Fibroblast of the conjunctiva (primary cell): ENCODE measurements at regions not wholly inside any gene's neighbourhood (a gene's known extent, or its start where the extent isn't known, plus 50 kb on each side); places are given as distances from the start of the nearest gene placed in this dataset.
"Not testable (repeated sequence)": the region's sequence is repeated elsewhere in the genome, so short reads cannot be mapped to it uniquely, and the experiment has no call there.

Experiments used
- DNase-seq: peaks from one replicate; pipeline ENCODE4 v3.0.0-alpha.2; 2010; ENCODE audit warnings: low read depth

DNA sequence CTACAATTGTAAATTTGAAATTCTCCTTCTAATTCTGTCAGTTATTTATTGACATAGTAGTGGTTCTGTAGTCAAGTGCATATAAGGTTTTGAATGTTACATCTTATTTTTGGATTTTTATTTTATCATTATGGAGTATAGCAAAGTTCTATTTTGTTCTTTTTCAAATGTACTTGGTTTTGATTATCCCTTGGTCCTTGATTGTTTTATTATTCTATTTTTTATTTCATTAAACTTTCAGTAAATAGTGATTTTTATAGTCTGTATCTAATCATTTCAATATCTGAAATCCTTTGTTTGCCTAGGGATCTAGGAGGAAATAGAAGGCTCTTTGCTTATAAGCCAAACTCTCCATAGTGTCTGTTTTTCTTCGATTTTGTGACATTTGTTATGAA is 87.8 kb downstream of the HFE start:
- no peak for DNase-seq

DNA sequence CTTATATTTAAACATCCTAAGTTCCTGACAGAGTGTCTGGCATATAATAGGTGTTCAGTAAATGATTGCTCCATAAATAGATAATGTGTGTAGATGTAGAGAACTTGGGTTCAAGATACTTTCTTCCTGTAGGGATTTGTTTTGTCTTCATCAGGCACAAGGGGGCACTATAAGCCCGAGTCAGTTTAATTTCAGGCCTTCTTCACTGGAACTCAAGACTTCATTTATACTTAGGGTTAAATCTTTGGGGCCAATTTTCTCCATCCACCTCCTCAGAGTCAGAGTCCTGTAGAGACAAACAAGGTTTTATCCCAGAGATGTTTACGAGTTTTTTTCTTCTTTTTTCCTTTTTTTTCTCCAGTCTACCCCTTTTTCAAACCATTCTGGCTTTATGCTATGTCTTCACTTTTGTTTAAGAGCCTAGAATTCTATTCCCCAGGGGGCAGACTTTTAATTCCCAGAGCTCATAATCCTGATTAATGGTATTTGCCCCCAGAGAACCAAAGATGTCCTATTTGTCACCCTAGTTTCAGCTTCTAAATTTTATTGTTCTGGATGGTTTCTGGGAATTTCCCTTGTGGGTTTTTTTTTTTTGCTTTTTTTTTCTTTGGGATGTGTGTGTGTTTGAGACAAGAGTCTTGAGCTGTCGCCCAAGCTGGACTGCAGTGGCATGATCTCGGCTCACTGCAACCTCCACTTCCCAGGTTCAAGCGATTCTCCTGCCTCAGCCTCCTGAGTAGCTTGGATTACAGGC is 88.4 kb downstream of the HFE start:
- DNase-seq: peak; percentile 68

DNA sequence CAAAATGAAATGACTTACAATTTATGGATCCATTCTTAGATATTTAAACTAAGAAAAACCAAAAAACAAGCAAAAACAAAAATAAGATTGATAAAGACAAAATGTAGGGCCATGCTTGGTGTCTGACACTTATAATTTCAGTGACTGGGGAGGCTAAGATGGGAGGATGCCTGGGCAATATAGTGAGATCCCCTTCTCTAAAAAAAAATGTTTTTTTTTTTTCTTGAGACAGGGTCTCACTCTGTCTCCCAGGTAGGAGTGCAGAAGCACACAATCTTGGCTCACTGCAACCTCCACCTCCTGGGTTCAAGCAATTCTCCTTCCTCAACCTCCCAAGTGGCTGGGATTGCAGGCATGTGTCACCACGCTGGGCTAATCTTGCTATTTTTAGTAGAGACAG is 92.4 kb downstream of the HFE start:
- DNase-seq: no peak

DNA sequence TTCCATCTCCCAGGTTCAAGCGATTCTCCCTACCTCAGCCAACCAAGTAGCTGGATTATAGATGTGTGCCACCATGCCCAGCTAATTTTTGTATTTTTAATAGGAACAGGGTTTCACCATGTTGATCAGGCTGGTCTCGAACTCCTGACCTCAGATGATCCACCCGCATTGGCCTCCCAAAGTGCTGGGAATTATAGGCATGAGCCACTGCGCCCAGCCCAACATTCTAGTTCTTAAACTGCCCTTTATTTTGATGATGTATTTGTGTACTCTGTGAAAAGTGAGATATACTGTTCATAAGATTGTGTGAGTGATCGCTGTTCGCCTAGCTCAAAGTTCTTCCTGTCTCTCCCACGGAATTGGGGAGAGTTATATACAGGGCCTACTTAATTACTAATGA is 93.1 kb downstream of the HFE start:
- DNase-seq: no peak

DNA sequence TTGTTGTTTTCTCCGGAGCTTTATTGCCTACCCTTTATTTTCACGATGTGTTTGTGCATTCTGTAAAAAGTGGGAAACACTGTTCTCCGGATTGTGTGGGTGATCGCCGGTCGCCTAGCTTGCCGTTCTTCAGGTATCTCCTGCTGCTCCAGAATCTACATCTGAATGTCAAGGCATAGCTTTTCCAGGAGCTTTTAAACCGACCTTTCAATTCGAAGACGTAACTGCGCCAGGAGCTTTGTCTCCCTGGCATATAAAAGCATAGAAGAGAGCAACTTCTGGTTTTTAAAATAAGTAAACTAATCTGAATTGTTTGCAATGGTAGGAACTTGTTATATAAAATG is 96.0 kb downstream of the HFE start:
- no peak for DNase-seq

DNA sequence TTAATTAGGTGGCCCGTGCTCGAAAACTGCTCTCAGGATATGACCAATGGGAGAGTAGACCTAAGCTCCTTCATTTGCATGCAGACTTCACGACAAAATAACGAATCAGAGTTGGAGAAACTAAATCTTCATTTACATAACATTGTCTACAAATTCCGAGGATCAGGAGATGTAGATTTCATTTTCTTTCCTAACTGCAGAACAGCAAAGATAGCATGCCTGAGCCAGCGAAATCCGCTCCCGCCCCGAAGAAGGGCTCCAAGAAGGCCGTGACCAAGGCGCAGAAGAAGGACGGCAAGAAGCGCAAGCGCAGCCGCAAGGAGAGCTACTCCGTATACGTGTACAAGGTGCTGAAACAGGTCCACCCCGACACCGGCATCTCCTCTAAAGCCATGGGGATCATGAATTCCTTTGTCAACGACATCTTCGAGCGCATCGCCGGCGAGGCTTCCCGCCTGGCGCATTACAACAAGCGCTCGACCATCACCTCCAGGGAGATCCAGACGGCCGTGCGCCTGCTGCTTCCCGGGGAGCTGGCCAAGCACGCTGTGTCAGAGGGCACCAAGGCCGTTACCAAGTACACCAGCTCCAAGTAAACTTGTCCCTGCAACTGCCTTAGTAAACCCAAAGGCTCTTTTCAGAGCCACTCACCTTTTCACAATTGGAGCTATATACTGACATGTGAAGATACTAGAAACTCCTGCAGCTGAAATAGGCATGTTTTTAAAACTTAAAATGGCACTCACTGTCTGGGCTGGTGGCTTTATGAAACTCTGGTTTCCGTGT is 96.5 kb downstream of the HFE start:
- peak; percentile 87 for DNase-seq

DNA sequence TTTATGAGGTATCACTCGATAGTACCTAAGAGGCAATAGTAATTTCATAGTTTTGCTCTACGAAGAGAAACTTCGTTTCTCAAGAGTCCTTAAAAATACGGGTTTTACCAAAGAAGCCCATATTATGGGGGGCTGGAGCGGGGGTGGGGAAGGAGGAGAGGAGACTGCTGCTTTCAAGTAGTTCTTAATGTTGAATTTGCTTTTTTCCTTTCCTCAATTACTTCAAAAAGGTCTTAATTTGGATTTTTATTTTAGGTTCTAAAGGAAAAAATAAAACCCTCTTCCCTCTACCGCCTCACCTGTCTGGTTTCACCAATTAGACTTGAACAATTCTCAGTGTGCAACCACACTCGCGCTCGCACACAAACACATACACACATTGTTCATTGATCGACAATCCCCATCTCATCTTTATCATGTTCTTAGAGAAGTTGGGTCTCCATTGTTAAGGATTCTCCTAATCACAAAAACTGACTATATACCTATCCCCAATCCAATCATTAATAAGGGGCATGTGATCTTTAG is 97.2 kb downstream of the HFE start:
- no peak for DNase-seq

DNA sequence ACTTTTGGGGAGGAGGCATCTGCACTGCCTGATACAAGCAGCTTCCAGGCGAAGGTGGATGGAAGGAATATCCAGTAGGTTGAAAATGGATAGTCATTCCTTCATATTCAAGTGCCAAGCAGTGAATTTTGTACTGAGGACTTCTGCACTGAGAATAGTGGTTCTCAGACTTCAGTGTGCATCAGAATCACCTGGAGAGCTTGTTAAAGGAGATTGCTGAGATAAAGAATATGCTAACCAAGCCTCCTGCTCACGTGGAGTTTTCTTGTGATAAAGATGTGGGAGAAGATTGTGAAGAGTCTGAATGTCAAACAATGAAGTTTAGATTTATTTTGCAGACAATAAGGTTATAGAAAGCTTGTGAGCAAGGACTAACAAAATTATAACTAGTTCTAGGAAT is 97.8 kb downstream of the HFE start:
- DNase-seq: no peak

DNA sequence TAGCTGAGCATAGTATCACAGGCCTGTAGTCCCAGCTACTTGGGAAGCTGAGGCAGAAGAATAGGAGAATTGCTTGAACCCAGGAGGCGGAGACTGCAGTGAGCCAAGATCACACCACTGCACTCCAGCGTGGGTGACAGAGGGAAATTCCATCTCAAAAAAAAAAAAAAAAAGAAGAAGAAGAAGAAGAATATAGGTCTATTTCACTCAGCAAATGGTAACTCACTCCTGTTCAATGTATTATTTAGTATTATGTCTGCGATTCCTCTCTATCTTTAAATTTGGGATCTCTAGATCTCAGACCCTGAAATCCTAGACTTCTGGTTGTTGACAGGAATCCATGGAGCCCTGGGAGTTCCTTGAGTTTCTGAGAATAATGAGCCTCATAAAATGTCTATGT is 98.6 kb downstream of the HFE start:
- DNase-seq: no peak

DNA sequence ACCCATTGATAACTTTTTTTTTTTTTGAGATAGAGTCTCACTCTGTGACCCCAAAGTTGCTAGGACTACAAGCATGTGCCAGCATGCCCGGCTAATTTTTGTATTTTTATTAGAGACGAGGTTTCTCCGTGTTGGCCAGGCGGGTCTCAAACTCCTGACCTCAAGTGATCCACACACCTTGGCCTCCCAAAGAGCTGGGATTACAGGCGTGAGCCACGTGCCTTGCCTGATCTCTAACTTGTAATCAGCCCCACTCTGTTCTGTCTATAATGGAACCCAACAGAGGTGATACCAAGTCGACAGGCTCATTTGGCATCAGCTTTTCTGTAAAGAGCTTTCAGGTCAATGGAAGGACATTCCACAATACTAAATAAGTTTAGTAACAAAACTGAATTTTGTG is 99.4 kb downstream of the HFE start:
- no peak for DNase-seq

DNA sequence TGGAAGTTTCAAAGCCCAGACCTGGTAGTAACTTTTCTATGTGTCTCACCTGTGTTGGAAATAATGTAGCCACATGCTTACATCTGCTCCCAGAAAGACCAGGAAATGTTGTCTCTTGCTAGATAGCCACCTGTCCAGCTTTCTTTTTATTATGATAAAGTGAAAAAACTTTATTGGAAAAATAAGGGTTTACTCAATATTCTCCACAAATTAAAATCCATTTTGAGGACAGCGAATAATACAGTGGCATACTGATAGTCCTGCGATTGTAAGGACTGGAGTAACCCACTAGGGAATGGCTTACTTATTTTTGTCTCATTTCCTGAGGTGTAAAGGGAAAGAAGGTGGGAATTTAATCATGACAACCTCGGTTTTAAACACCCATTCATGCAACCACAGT is 100.1 kb downstream of the HFE start:
- no peak for DNase-seq

DNA sequence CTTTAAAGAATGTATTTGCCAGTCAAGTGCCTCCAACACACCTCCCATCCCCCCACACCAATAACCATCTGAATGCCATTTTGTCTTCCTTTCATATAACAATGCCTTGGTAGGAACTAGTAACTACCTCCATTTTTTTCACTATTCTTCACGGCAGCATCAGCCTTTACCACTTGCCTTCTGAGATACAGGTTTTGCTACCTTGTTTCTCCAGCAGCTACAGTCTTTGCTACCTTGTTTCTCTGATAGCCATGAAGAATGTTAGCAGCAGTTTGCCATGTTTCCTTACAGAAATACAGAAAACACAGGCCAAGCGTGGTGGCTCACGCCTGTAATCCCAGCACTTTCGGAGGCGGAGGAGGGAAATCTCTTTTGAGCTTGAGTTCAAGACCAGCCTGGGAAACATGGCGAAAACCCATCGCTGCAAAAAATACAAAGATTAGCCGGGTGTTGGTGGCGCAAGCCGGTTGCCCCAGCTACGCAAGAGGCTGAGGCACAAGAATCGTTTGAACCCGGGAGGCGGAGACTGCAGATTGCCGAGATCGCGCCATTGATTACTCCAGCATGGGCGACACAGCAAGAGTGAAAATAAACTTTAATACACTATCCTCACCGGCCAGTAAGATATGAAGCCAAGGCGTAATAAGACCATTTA is 100.9 kb downstream of the HFE start:
- DNase-seq: no peak

DNA sequence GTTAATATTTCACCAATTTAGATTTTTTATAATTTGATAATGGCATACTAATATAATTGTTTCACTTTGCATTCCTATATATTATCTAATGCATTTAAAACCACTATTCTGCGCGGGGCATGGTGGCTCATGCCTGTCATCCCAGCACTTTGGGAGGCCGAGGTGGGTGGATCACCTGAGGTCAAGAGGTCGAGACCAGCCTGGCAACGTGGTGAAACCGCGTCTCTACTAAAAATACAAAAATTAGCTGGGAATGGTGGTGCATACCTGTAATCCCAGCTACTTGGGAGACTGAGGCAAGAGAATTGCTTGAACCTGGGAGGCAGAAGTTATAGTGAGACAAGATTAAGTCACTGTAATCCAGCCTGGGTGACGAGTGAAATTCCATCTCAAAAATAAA is 104.3 kb downstream of the HFE start:
- not testable (repeated sequence) for DNase-seq

DNA sequence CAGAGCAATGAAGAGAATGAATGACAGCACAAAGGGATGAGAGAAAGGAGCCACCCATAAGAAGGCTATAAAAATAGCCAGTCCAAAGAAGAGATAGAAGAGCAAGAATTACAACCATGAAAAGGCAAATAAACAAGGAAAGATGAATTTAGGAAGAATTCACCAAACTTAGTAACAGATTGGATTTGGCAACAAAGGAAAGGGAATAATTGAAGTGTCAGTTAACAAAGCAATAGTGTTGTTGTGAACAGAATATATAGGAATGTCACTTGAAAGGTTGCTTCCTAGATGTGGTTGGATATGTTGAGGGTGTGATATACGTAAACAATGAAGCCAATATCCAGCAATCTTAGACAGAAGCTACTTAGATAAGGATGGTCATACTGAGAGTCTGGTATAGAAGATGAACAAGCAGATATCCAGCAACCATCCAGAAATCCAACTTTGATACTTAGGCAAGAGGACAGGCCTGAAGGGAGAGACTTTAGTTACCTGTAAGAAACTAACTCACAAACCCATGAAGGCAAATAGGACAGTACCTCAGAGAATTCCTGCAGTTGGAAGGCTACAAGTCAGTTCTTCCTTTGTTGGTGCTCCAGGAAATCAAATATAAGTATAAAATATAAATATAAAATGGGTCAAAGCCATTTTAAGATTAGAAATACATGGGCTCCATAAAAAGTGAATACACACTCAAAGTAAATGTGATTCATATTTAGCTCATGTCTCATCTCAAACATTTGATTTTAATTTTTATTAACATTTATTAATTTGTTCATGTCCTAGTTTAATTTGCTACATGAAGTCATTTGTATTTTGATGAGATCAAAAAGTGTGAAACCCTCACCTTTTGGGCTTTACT is 106.5 kb downstream of the HFE start:
- no peak for DNase-seq

DNA sequence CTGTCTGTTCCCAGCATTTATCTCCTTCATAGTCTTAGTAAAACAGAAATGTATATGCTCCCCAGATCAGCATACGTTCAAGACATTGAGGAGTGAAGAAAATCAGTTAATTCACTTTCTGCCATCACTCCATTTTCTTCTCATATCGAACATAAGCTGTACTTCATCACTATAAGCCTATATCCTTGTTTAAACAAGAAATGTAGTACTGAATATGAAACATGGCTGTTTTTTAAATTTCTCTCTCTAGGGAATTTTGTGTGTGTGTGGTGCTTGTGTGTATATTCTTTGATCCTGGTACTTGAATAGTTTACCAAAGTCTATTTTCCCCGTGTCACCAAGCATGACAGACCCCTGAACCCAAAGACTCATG is 107.1 kb downstream of the HFE start:
- no peak for DNase-seq

DNA sequence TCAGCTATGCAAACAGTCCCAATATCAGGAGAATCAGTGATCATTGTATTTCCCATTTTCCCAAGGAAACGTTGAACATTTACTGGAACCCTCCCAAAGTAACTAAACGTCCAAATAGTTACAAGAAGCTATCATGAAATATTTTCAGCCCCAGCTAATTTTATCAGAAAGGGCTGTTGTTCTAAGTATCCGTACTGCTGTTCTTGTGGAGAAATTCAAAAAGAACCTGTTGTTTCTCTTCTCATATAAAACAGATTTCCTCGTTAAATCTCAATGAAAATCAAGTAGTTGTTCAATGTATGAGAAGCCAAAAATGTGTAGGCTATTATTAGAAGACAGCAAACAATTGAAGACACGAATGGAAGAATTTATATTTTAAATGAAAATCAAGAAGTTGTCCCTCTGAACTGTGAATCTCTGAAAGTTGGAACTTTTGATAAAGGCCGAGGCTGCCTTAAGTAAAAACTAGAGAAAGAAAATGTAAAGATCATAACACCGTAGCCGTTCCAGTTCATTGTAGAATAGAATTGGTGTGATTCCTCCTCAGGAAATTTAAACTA is 107.7 kb downstream of the HFE start:
- no peak for DNase-seq

DNA sequence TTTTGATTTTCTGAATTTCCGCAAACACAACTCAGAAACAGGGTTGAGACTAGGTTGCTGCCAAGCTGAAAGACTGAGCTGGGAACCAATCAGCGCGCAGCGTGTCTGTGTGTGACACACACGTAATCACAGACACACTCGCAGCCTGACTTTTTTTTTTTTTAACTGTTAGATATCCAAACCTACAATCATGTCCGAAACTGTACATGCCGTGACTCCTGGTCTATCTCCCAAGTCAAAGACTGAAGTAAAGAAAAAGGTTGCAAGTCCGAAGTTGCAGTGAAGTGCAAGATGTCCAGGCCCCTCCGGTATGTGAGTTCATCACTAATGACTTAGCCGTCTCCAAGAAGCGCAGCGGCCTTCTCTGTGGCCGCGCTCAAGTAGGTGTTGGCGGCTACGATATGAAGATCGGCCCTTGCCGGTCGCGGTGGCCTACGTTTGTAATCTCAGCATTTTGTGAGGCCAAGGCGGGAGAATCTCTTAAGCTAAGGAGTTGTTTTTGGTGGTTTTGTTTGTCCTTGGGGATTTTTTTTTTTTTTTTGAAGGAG is 108.2 kb downstream of the HFE start:
- peak; percentile 92 for DNase-seq

DNA sequence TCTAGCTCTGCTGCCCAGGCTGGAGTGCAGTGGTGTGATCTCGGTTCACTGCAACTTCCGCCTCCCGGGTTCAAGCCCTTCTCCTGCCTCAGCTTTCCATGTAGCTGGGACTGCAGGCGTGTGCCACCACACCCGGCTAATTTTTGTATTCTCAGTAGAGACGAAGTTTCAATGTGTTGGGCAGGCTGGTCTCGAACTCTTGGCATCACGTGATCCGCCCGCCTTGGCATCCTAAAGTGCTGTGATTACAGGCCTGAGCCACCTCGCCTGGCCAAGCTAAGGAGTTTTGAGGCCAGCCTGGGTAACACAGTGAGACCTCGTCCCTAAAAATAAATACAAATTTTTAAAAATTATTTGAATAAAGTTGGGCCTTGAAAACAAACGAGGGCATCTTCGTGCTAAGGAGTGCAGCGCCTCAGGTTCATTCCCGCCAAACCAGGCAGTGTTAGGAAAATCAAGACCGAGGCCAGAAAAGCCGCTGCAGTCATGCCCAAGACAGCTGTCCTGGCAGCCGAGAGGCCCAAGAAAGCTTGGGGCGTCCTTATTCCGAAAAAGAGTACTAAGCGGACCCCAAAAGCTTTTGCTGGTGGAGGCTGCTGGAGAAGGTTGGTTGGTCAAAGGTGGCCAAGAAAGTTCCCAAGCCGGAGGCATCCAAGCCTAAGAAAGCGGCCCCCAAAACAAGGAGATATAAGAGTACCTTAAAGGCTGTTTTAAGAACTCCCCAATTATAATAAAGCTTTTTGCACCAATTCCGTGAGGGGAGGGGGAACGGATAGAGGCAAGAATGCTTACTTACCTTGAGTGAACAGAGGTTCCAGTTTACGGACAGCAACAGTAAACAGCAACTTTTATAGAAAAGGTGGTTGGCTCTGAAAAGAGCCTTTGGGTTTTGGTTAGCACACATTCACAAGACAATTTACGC is 109.0 kb downstream of the HFE start:
- no peak for DNase-seq

DNA sequence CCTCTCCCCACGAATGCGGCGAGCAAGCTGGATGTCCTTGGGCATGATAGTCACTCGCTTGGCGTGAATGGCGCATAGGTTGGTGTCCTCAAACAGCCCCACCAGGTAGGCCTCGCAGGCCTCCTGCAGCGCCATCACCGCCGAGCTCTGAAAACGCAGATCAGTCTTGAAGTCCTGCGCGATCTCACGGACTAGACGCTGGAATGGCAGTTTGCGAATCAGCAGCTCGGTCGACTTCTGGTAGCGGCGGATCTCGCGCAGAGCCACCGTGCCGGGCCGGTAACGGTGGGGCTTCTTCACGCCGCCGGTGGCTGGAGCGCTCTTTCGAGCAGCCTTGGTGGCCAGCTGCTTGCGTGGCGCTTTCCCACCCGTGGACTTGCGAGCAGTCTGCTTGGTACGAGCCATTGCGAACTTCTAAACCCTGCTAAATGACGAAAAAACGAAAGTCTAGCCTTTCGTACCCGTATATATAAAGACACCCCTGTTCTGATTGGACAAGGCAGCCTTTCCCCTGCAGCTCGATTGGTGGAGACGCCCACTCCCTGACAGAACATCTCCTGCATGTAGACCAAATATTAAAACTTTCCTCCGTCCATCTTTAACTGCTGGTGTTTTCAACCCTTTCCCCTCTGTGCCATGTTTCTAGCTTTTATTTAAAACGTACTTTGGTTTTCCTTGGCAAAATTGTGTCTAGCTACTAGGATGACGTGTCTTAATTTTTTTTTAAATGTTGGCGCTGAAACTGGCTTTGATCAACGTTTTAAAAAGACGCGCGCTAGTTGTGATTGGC is 109.8 kb downstream of the HFE start:
- peak; percentile 95 for DNase-seq

DNA sequence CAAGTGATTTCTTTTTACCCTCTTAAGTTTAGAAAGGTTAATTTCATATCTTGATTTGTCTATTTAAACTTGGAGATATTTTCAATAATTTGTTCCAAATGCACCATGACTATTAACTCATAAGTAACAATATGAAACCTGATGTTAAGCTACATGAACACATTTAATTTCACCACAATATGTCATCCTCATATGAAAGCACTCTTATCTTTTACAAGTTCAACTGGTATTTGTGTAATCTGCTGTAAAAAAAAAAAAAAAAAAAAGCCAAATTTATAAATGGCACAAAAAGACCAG is 110.4 kb downstream of the HFE start:
- no peak for DNase-seq
